Skeletal muscle cell (primary cell): ENCODE measurements at regions not wholly inside any gene's neighbourhood (a gene's known extent, or its start where the extent isn't known, plus 50 kb on each side); places are given as distances from the start of the nearest gene placed in this dataset.
A peak's percentile ranks its signal among the peaks of the same experiment; 100 is the strongest.

Experiments
- DNase-seq: peaks from one replicate; pipeline ENCODE4 v3.0.0-alpha.2; 2010; ENCODE audit warnings: low read depth
- H3K4me3 ChIP-seq: 2 replicates; pipeline ENCODE4 v1.5.1; 2011; ENCODE audit warnings: low read depth, mild to moderate bottlenecking, control low read depth, low read length, moderate library complexity

GRCh38 chr2:24439971-24440340 is 51.1 kb upstream of the NCOA1 start:
- no peak overlapping the region for H3K4me3 ChIP-seq
- DNase-seq: no peak

DNA sequence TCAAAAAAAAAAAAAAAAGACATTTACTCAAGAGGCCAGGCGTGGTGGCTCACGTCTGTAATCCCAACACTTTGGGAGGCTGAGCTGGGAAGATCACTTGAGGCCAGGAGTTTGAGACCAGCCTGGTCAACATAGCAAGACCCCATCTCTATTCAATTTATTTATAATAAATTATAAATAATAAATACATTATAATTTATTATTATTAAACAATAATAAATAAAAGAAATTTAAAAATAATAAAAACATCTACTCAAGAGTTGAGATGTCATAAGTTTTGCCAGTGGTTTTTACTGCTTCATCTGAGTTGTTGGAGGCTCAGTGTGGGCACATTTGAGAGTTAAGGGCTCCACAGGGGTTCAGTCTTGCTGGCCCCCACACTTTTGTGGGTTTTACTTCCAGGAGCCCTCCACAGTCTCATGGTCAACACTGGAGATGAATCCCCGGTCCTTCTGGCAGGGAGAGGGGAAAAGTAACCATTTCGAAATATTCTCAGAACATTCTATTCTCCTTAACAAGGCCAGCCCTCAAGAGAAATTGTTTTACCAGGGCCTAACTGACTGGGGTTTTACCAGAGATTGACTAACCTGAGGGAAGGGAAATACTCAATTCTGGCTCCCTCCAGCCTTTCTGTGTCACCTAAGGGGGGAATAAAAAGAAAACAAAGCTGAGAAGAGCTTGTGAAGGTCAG is 51.6 kb upstream of the NCOA1 start:
- no peak for DNase-seq
- no peak overlapping the region for H3K4me3 ChIP-seq

- no peak overlapping the region for H3K4me3 ChIP-seq
- peak; percentile 24 for DNase-seq
Measured at GRCh38 chr2:24438106-24438505, 52.9 kb upstream of the NCOA1 start.

DNA sequence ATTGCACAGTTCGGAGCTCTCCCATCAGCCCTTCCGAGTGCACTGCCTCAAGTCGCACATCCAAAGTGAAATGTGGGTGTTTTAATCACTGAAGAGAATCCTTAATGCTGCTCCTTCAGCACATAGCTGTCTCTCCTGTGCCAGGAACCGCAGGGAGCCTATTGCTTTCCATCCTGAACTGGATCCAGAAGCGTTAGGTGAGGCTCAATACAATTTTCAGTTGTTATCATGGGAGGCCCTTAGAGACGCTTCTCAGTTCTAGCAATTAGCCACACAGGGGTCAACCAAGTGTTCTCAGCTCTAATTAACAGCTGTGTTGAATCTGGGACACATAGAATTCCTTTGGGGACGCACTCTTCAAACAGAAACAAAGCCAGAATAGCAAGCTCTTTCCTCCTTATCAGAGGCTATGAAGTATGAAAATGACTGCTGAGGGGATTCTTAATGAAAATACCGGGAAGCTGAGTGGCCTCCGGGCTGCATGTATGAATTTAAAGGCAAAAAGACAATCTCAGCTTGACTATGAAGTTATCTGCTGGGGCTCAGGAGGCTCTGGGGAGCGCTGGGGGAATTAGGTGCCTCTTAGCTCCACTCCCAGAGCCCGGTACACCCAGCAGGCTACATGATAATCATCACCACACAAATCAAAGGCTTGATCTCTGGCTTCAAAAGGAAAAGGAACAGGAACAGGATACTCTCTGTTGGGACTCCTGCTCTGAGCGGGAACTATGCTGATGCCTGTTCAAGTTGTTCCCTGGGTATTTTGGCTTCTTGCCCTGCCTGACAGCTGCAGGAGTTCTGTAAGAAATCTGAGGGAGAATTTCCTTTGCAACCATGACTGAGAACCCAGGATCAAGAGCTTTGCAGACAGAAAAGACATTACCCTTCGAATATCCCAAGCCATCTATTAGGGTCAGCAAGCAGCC is 55.4 kb upstream of the NCOA1 start:
- H3K4me3 ChIP-seq: no peak overlapping the region
- peak; percentile 82 for DNase-seq

DNA sequence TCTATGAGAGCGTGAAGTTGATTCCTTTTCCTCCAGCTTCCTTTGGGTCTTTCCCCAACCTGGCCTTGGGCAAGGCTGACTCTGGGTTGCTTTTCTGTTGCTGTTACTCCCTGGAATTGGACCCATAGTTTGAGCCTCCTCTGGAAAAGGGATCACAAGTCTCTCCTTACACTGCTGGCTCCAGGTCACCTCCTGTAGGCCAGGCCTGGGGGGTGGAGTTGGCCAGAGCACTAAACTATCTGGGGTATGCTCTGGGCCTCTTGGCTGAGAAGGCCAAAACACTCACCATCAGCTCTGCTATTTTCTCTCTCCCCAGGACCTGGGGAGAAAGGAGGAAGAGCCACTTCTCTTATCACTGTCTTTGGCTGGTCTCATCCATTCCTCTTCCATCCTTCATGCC is 56.5 kb upstream of the NCOA1 start:
- no peak overlapping the region for H3K4me3 ChIP-seq
- DNase-seq: no peak

DNA sequence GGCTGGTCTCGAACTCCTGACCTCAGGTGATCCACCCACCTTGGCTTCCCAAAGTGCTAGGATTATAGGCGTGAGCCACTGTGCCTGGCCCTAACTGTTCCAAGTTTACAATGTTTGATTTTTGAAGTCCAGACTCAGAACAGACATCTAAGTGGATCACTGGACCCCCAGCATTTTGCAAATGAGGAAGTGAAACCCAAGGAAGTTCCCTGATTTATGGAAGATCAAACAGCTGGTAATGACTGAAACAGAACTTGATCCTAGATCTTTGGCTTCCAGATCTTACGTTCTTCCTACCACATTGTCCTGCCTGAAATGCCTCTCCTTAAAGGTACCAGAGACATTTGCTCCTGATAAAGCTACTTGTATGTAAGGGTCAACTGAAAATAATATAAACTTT is 58.3 kb upstream of the NCOA1 start:
- H3K4me3 ChIP-seq: no peak overlapping the region
- no peak for DNase-seq

GRCh38 chr2:24432121-24432520 is 58.9 kb upstream of the NCOA1 start:
- DNase-seq: no peak
- H3K4me3 ChIP-seq: no peak overlapping the region

- H3K4me3 ChIP-seq: no peak overlapping the region
- DNase-seq: peak; percentile 27
Measured at GRCh38 chr2:24429197-24430074, 61.6 kb upstream of the NCOA1 start.

DNA sequence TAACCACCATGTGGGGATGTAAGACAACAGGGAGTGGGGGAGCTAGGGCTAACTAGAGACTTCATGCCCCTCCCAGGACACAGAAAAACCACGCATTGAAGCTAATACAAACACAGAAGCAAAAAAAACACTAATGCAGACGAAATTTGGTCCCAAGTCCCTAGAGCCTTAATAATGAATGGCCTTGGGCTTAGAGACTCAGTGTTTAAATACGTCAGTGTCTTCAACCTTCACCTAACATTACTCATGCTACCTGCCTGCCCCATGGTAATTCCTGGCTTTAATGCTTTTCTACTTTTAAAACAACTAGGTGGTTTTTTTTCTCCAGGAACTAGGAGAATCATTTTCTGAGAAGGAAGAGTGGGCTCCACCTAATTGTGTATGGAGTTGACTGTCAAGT is 64.1 kb upstream of the ITSN2 start:
- no peak for DNase-seq
- H3K4me3 ChIP-seq: no peak overlapping the region

GRCh38 chr2:24423095-24423494 is 62.8 kb upstream of the ITSN2 start:
- DNase-seq: no peak
- no peak overlapping the region for H3K4me3 ChIP-seq

GRCh38 chr2:24421668-24422067 is 61.3 kb upstream of the ITSN2 start:
- no peak for DNase-seq
- no peak overlapping the region for H3K4me3 ChIP-seq

- DNase-seq: no peak
- no peak overlapping the region for H3K4me3 ChIP-seq
Measured at GRCh38 chr2:24420373-24420772, 60.0 kb upstream of the ITSN2 start.

- DNase-seq: no peak
- no peak overlapping the region for H3K4me3 ChIP-seq
Measured at GRCh38 chr2:24418166-24418841, 58.0 kb upstream of the ITSN2 start.

GRCh38 chr2:24412812-24413211 is 52.5 kb upstream of the ITSN2 start:
- H3K4me3 ChIP-seq: no peak overlapping the region
- no peak for DNase-seq

GRCh38 chr2:24411488-24412151 is 51.3 kb upstream of the ITSN2 start:
- H3K4me3 ChIP-seq: no peak overlapping the region
- DNase-seq: no peak

GRCh38 chr2:24410976-24411375 is 50.6 kb upstream of the ITSN2 start:
- H3K4me3 ChIP-seq: no peak overlapping the region
- peak; percentile 9 for DNase-seq

DNA sequence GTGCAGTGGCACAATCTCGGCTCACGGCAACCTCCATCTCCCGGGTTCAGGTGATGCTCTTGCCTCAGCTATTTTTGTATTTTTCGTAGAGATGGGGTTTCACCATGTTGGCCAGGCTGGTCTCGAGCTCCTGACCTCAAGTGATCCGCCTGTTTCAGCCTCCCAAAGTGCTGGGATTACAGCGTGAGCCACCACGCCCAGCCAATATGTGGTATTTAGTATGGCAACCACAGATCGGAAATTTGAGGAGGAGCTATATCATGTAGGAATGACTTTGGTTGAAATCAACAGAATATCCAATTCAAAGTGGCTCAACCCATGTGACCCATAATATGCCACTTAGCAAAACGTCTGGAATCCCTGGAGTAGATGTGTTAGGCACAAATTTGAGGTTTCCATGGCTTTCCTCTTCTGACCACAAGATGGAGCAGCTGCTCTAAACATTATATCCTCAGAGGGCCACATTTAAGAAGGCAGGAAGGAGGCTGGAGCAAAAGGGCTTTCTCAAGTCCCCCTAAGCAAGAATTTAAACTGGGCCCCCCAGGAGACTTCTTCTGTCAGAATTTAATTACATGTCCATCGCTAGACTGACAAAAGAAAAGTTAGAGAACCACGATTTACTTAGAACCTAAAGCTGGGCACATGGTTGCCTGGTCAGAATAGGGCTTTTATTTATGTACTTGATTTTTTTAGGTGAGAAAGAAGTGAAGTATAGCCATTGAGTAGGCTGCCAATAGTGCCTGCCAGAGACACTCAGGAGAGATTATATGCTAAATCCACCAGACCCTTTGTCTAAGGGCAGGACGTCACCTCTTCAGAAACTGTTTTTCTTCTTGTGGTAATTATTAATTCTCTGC is 49.6 kb upstream of the ITSN2 start:
- DNase-seq: peak; percentile 37
- no peak overlapping the region for H3K4me3 ChIP-seq
